Neural cell (in vitro differentiated cells): ENCODE measurements at regions not wholly inside any gene's neighbourhood (a gene's known extent, or its start where the extent isn't known, plus 50 kb on each side); places are given as distances from the start of the nearest gene placed in this dataset.

ENCODE experiments used
- EZH2 ChIP-seq: fragments of 200-600, 300-800 bp; shearing (Covaris generic), sonication (generic); IDR thresholded peaks from 2 replicates; pipeline ENCODE4 v1.6.1; 2014; ENCODE audit warnings: antibody characterized with exemption, low read length, borderline replicate concordance, mild to moderate bottlenecking; ENCODE audit not compliant: insufficient read depth, poor library complexity, severe bottlenecking
- POLR2AphosphoS5 ChIP-seq: IDR thresholded peaks from 2 replicates; pipeline ENCODE4 v1.6.1; 2012
- RAD21 ChIP-seq: fragments of 450-650 bp; conservative IDR thresholded peaks from 2 replicates; pipeline ENCODE4 v1.6.1; 2014; ENCODE audit warnings: antibody characterized with exemption, mild to moderate bottlenecking, moderate library complexity
- TAF1 ChIP-seq: IDR thresholded peaks from 2 replicates; pipeline ENCODE4 v1.6.1; 2012; ENCODE audit warnings: low read depth

DNA sequence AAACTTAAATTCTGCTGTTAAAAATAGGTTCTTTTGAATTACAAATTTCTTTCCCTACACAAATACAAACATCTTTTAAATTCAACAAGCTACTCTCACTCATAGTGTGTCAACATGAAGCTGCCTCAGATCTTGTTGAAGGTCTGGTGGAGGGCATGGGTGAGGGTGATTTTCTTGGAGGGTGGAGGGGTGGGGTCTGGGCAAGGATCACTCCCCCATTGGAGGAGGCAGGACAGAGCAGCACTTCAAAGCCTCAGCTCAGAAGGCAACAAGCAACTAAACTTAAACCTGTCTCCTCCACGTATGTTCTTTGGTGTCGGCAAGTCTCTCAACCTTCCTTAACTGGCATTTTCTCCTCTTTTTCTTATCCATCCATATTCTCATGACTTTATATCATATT lies 730.9 kb downstream of the NR2F2 start:
- no peak for TF ChIP-seq RAD21
- TF ChIP-seq EZH2 = no peak
- TF ChIP-seq TAF1 = no peak
- no peak for TF ChIP-seq POLR2AphosphoS5
